Ascending aorta (tissue), 2 donors: ENCODE measurements at regions not wholly inside any gene's neighbourhood (a gene's known extent, or its start where the extent isn't known, plus 50 kb on each side); places are given as distances from the start of the nearest gene placed in this dataset.

Experiments
- DNase-seq, 2 donors: peaks; one replicate each; pipeline ENCODE4 v3.0.0-alpha.2; 2019; ENCODE audit warnings: low spot score in 2 of 2
- H3K27ac ChIP-seq, 2 donors: fragments of 200-600 bp; sonication (generic); one replicate each; pipeline ENCODE4 v1.5.1; 2016 to 2017; ENCODE audit warnings: mild to moderate bottlenecking in 1 of 2
- H3K27me3 ChIP-seq: fragments of 200-600 bp; sonication (generic); one replicate; pipeline ENCODE4 v1.5.1; 2017
- H3K36me3 ChIP-seq, 2 donors: fragments of 200-600 bp; sonication (generic); one replicate each; pipeline ENCODE4 v1.5.1; 2016
- H3K4me1 ChIP-seq, 2 donors: fragments of 200-600 bp; sonication (generic); one replicate each; pipeline ENCODE4 v1.5.1; 2016 to 2017; ENCODE audit warnings: mild to moderate bottlenecking in 1 of 2
- H3K4me3 ChIP-seq, 2 donors: fragments of 200-600 bp; sonication (generic); one replicate each; pipeline ENCODE4 v1.5.1; 2016 to 2017; ENCODE audit warnings: mild to moderate bottlenecking in 1 of 2
- H3K9me3 ChIP-seq, 2 donors: fragments of 200-600 bp; sonication (generic); one replicate each; pipeline ENCODE4 v1.5.1; 2016
- intact Hi-C: fragments of 100-400 bp; cut with DNase I; formaldehyde crosslinking; loops from one replicate; pipeline ENCODE4 v1.15.1; 2023
- TF ChIP-seq, protein P1 (sequence below), 3 experiments: fragments of 200-600 bp in 2 of 3; fragments of 450-650 bp in 1 of 3; sonication (generic) in 2 of 3; IDR thresholded peaks; one replicate each; pipeline ENCODE4 v1.5.1; 2016 to 2019; ENCODE audit warnings: antibody characterized with exemption in 3 of 3, mild to moderate bottlenecking in 1 of 3, moderate library complexity in 1 of 3

DNA sequence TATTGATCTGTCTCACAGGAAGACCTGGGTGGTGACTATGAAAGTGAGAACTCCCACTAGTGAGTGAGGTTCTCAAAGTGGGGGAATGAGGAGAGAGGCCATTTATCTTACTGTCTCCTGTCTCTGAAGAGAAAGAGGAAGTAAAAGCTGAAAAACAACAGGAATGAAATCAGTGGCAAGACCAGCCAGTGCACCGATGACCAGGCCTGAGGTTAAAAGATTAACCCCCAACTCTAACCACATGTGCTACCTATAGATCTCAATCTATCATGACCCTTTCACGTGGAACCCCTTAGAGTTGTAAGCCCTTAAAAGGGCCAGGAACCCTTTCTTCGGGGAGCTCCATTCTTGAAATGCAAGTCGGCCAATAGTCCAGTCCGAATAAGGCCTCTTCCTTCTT is 239.3 kb upstream of the CNTN6 start:
- Histone ChIP-seq H3K4me3 (no peak overlapping the region), H3K9me3 (no peaks in the 10 kb centered on the region), H3K4me1 (no peaks in the 10 kb centered on the region), H3K27me3 (no peaks in the 10 kb centered on the region), H3K27ac (no peak overlapping the region), H3K36me3 (no peaks in the 10 kb centered on the region)
- no peak for DNase-seq
- intact Hi-C loops: no loop called here
- TF ChIP-seq, protein P1, sequence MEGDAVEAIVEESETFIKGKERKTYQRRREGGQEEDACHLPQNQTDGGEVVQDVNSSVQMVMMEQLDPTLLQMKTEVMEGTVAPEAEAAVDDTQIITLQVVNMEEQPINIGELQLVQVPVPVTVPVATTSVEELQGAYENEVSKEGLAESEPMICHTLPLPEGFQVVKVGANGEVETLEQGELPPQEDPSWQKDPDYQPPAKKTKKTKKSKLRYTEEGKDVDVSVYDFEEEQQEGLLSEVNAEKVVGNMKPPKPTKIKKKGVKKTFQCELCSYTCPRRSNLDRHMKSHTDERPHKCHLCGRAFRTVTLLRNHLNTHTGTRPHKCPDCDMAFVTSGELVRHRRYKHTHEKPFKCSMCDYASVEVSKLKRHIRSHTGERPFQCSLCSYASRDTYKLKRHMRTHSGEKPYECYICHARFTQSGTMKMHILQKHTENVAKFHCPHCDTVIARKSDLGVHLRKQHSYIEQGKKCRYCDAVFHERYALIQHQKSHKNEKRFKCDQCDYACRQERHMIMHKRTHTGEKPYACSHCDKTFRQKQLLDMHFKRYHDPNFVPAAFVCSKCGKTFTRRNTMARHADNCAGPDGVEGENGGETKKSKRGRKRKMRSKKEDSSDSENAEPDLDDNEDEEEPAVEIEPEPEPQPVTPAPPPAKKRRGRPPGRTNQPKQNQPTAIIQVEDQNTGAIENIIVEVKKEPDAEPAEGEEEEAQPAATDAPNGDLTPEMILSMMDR (IDR thresholded peaks at IDR 0.05): no peak

DNA sequence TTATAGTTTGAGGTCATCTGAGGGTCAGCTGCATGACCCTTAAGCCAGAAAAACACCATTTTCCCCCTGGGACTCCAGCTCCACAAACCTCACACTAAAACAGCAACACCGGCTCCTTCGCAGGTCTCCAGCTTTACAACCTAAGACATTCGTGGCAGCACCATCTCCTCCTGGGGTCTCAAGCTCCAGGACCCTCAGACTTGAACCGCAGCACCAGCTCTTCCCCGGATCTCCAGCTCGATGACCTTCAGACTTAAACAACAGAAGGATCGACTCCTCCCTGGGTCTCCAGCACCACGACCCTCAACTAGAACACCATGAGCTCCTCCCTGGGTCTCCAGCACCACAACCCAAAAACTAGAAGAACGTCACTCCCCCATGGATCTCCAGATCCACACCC is 233.7 kb upstream of the CNTN6 start:
- Histone ChIP-seq H3K4me3 (no peak overlapping the region), H3K27ac (no peak overlapping the region), H3K4me1 (no peaks in the 10 kb centered on the region), H3K36me3 (no peaks in the 10 kb centered on the region), H3K27me3 (no peaks in the 10 kb centered on the region), H3K9me3 (no peaks in the 10 kb centered on the region)
- no peak for DNase-seq
- TF ChIP-seq, protein P1 (IDR thresholded peaks at IDR 0.05): no peak
- intact Hi-C loops: no loop called here

DNA sequence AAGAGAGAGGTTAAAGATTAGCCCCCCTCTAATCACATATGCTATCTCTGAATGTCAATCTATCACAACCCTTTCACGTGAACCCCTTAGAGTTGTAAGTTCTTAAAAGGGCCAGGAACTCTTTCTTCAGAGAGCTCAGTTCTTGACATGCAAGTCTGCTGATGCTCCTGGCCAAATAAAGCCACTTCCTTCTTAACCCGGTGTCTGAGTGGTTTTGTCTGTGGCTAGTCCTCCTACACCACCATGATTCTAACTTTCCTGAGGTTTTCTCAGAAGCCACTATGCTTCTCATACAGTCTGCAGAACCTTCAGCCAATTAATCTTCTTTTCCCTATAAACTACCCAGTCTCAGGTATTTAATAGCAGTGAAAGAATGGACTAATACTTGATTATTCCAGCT is 231.1 kb upstream of the CNTN6 start:
- no peaks in the 10 kb centered on the region for H3K36me3 ChIP-seq
- intact Hi-C loops: no loop called here
- TF ChIP-seq, protein P1 (IDR thresholded peaks at IDR 0.05): no peak
- H3K27ac ChIP-seq: no peak overlapping the region
- no peaks in the 10 kb centered on the region for H3K9me3 ChIP-seq
- H3K27me3 ChIP-seq: no peaks in the 10 kb centered on the region
- no peak overlapping the region for H3K4me3 ChIP-seq
- H3K4me1 ChIP-seq: no peaks in the 10 kb centered on the region
- DNase-seq: no peak

DNA sequence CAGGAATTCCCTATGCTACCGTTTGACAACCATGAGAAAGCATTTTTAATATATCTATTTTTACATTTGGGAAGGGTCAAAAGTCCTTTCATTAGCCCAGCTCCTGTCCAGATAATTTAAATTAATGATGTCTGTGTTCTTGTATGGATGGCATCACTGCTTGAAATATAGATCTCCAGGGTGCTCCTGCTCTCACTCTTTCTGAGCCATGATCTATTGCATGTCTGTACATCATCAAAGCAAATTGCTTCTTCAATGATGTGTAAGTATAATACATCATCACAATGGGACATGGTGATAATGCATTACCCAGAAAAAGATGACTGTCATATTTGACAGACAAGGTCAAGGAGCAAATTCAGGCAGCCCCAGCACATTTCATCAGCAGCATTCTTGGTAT is 223.6 kb upstream of the CNTN6 start:
- DNase-seq: no peak
- no peak overlapping the region for H3K4me3 ChIP-seq
- no peaks in the 10 kb centered on the region for H3K4me1 ChIP-seq
- no peaks in the 10 kb centered on the region for H3K27me3 ChIP-seq
- H3K9me3 ChIP-seq: no peaks in the 10 kb centered on the region
- intact Hi-C loops: no loop called here
- no peak overlapping the region for H3K27ac ChIP-seq
- H3K36me3 ChIP-seq: no peaks in the 10 kb centered on the region
- TF ChIP-seq, protein P1 (IDR thresholded peaks at IDR 0.05): no peak

DNA sequence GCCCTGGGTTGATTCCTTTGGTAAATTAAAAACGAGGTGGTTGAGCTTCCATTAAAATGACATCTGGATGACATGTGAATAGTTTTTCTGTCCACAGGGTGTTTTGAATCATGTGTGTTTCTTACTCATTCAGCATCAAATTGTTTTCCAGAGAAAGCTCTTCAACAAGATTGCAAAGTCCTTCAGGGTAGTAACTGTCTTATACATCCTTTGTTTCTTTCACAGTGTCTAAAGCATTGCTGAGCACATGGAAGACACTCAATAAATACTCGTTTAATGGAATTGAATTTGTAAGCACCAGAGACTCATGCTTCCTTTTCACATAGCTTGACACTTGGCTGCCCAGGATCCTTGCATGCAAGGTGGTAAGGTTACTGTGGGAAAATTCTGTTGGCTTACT is 223.1 kb upstream of the CNTN6 start:
- DNase-seq: no peak
- Histone ChIP-seq H3K36me3 (no peaks in the 10 kb centered on the region), H3K4me3 (no peak overlapping the region), H3K27ac (no peak overlapping the region), H3K9me3 (no peaks in the 10 kb centered on the region), H3K4me1 (no peaks in the 10 kb centered on the region), H3K27me3 (no peaks in the 10 kb centered on the region)
- TF ChIP-seq, protein P1 (IDR thresholded peaks at IDR 0.05): no peak
- intact Hi-C loops: no loop called here

DNA sequence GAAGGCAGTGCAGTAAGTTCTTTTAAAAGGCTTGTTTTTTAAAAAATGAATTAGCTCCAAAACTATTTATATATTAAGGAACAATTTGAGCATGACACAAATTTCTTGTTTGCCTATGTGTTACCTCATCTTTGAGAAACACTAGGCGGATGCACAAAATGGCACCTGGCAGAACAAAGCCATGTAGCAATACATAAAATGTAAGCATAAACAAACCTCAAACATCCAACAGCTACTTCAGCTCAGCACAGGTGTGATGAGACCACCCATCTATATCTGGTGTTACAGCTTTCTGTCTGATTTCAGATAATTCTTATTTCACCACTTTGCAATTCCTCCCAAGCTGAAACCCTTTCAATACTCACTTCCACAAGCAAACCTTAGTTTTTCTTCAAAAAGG is 221.2 kb upstream of the CNTN6 start:
- Histone ChIP-seq H3K4me1 (no peaks in the 10 kb centered on the region), H3K27ac (no peak overlapping the region), H3K4me3 (no peak overlapping the region), H3K9me3 (no peaks in the 10 kb centered on the region), H3K27me3 (no peaks in the 10 kb centered on the region), H3K36me3 (no peaks in the 10 kb centered on the region)
- DNase-seq: no peak
- TF ChIP-seq, protein P1 (IDR thresholded peaks at IDR 0.05): no peak
- intact Hi-C loops: no loop called here
